ENCODE measurements at regions not wholly inside any gene's neighbourhood (a gene's known extent, or its start where the extent isn't known, plus 50 kb on each side); places are given as distances from the start of the nearest gene placed in this dataset.
A peak's percentile ranks its signal among the peaks of the same experiment; 100 is the strongest.

DNA sequence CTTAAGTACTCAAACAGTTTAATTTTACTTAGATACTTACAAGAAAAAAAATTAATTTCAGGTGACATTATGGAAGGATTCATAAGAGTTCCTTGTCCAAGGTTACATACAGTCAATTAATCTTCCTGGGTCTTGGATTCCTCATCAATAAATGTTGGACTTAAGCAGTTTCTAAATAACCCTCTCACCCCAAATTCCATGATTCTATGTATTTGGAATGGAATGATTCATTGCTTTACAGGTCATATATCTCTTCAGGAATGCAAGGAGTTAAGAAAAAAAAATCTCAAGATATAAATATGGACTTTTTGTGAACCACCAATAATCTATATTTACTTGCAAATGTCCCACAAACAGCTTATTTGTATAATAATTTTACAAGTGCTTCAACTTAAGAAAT lies 84.2 kb upstream of the BMP4 start:
- Histone ChIP-seq H2AFZ (ENCODE audit: control insufficient read depth, low read length) (no peak overlapping the region), H4K20me1 (ENCODE audit: control insufficient read depth, extremely low read depth, insufficient read depth, low read length) (no peaks in the 10 kb centered on the region), H3K4me2 (ENCODE audit: control insufficient read depth, extremely low read depth, insufficient read depth, low read depth, low read length) (no peak overlapping the region), H3K36me3 (ENCODE audit: control insufficient read depth in 2 of 2, extremely low read depth in 1 of 2, insufficient read depth in 2 of 2, low read length in 2 of 2) (no peaks in the 10 kb centered on the region), H3K79me2 (ENCODE audit: control insufficient read depth, insufficient read depth, low read length) (no peaks in the 10 kb centered on the region), H3K9ac (ENCODE audit: control insufficient read depth, extremely low read depth, insufficient read depth, low read length) (no peak overlapping the region), H3K4me1 (ENCODE audit: control insufficient read depth, extremely low read depth, insufficient read depth, low read length) (no peaks in the 10 kb centered on the region), H3K4me3 (ENCODE audit: control insufficient read depth in 2 of 3, extremely low read depth in 1 of 3, insufficient read depth in 2 of 3, low read depth in 1 of 3, low read length in 3 of 3) (no peak overlapping the region), H3K27me3 (ENCODE audit: control insufficient read depth, extremely low read depth, insufficient read depth, low read length) (no peaks in the 10 kb centered on the region), H3K27ac (ENCODE audit: control insufficient read depth, insufficient read depth, low read length) (no peak overlapping the region), H3K9me1 (ENCODE audit: control insufficient read depth, extremely low read depth, insufficient read depth, low read length) (no peaks in the 10 kb centered on the region), H3K9me3 (ENCODE audit: control insufficient read depth, low read depth, low read length) (no peaks in the 10 kb centered on the region)
- no peak for FAIRE-seq
- DNase-seq (ENCODE audit: low read depth, low spot score), result no peak
- dilution Hi-C loops (cut with MboI; ENCODE audit: extremely low pct_ligation_motif_present, low sequenced_read_pairs), result no loop called here
- TF ChIP-seq, protein P1, sequence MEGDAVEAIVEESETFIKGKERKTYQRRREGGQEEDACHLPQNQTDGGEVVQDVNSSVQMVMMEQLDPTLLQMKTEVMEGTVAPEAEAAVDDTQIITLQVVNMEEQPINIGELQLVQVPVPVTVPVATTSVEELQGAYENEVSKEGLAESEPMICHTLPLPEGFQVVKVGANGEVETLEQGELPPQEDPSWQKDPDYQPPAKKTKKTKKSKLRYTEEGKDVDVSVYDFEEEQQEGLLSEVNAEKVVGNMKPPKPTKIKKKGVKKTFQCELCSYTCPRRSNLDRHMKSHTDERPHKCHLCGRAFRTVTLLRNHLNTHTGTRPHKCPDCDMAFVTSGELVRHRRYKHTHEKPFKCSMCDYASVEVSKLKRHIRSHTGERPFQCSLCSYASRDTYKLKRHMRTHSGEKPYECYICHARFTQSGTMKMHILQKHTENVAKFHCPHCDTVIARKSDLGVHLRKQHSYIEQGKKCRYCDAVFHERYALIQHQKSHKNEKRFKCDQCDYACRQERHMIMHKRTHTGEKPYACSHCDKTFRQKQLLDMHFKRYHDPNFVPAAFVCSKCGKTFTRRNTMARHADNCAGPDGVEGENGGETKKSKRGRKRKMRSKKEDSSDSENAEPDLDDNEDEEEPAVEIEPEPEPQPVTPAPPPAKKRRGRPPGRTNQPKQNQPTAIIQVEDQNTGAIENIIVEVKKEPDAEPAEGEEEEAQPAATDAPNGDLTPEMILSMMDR (optimal IDR thresholded peaks at IDR 0.05 in 1 of 3, IDR thresholded peaks at IDR 0.05 in 1 of 3, conservative IDR thresholded peaks at IDR 0.05 in 1 of 3; ENCODE audit: extremely low read depth in 1 of 3, insufficient read depth in 2 of 3, low read length in 3 of 3), result no peak
- no peak for TF ChIP-seq EZH2 (IDR thresholded peaks at IDR 0.05; ENCODE audit: low read length)

DNA sequence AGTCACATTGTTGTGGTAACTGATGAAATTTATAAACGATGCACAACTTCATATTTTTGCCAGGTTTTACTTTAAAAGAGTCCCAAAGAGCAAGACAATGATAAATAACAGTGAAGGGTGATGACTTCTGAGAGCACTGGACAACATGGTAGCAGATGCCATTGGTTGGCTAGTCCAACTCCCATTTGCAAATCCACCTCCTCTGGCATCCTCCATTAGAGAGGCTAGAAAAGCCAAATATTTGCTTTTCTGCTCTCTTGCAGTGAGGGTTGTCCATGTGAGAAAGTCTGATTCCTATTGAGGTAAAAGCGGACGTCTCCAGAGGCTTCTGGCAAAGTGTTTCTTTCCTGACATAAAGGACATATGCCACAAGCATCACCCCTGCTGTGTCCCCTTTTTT lies 89.6 kb upstream of the BMP4 start:
- H3K9me3 ChIP-seq (ENCODE audit: control insufficient read depth, low read depth, low read length), result no peaks in the 10 kb centered on the region
- no peaks in the 10 kb centered on the region for H3K79me2 ChIP-seq (ENCODE audit: control insufficient read depth, insufficient read depth, low read length)
- H3K4me1 ChIP-seq (ENCODE audit: control insufficient read depth, extremely low read depth, insufficient read depth, low read length), result no peaks in the 10 kb centered on the region
- DNase-seq (ENCODE audit: low read depth, low spot score), result no peak
- dilution Hi-C loops (cut with MboI; ENCODE audit: extremely low pct_ligation_motif_present, low sequenced_read_pairs), result no loop called here
- no peaks in the 10 kb centered on the region for H3K9me1 ChIP-seq (ENCODE audit: control insufficient read depth, extremely low read depth, insufficient read depth, low read length)
- no peak overlapping the region for H2AFZ ChIP-seq (ENCODE audit: control insufficient read depth, low read length)
- TF ChIP-seq EZH2 (IDR thresholded peaks at IDR 0.05; ENCODE audit: low read length), result no peak
- TF ChIP-seq, protein P1 (optimal IDR thresholded peaks at IDR 0.05 in 1 of 3, IDR thresholded peaks at IDR 0.05 in 1 of 3, conservative IDR thresholded peaks at IDR 0.05 in 1 of 3; ENCODE audit: extremely low read depth in 1 of 3, insufficient read depth in 2 of 3, low read length in 3 of 3), result no peak
- H3K4me3 ChIP-seq (ENCODE audit: control insufficient read depth in 2 of 3, extremely low read depth in 1 of 3, insufficient read depth in 2 of 3, low read depth in 1 of 3, low read length in 3 of 3), result no peak overlapping the region
- H3K9ac ChIP-seq (ENCODE audit: control insufficient read depth, extremely low read depth, insufficient read depth, low read length), result no peak overlapping the region
- H3K4me2 ChIP-seq (ENCODE audit: control insufficient read depth, extremely low read depth, insufficient read depth, low read depth, low read length), result no peak overlapping the region
- no peak overlapping the region for H3K27ac ChIP-seq (ENCODE audit: control insufficient read depth, insufficient read depth, low read length)
- H4K20me1 ChIP-seq (ENCODE audit: control insufficient read depth, extremely low read depth, insufficient read depth, low read length), result no peaks in the 10 kb centered on the region
- no peaks in the 10 kb centered on the region for H3K27me3 ChIP-seq (ENCODE audit: control insufficient read depth, extremely low read depth, insufficient read depth, low read length)
- peak; percentile 17 for FAIRE-seq
- no peaks in the 10 kb centered on the region for H3K36me3 ChIP-seq (ENCODE audit: control insufficient read depth in 2 of 2, extremely low read depth in 1 of 2, insufficient read depth in 2 of 2, low read length in 2 of 2)
